SKM-1 (cell line): ENCODE measurements at regions not wholly inside any gene's neighbourhood (a gene's known extent, or its start where the extent isn't known, plus 50 kb on each side); places are given as distances from the start of the nearest gene placed in this dataset.

Source experiments
- DNase-seq: peaks from one replicate; lab custom pipeline; 2025; ENCODE audit not compliant: unreplicated experiment; lab: John Stamatoyannopoulos, UW

GRCh38 chr4:133891011-133891410, 310.6 kb downstream of the PABPC4L start:
- no peak for DNase-seq

- DNase-seq, result no peak
Observed at GRCh38 chr4:133887723-133888122, 313.9 kb downstream of the PABPC4L start.

- no peak for DNase-seq
Observed at GRCh38 chr4:133869486-133869885, 332.1 kb downstream of the PABPC4L start.

GRCh38 chr4:133868856-133869255, 332.7 kb downstream of the PABPC4L start:
- no peak for DNase-seq

- no peak for DNase-seq
Observed at GRCh38 chr4:133866328-133866699, 335.3 kb downstream of the PABPC4L start.

GRCh38 chr4:133865612-133866327, 335.8 kb downstream of the PABPC4L start:
- no peak for DNase-seq

GRCh38 chr4:133863153-133863552, 338.4 kb downstream of the PABPC4L start:
- no peak for DNase-seq

GRCh38 chr4:133856731-133857355, 344.7 kb downstream of the PABPC4L start:
- no peak for DNase-seq

- DNase-seq, result no peak
Observed at GRCh38 chr4:133855001-133855400, 346.6 kb downstream of the PABPC4L start.

GRCh38 chr4:133839326-133839725, 362.3 kb downstream of the PABPC4L start:
- no peak for DNase-seq

- no peak for DNase-seq
Observed at GRCh38 chr4:133823177-133823576, 378.4 kb downstream of the PABPC4L start.

GRCh38 chr4:133812954-133813353, 388.6 kb downstream of the PABPC4L start:
- no peak for DNase-seq

GRCh38 chr4:133812236-133812635, 389.4 kb downstream of the PABPC4L start:
- no peak for DNase-seq

- DNase-seq, result no peak
Observed at GRCh38 chr4:133808151-133808550, 393.4 kb downstream of the PABPC4L start.

GRCh38 chr4:133803341-133803740, 398.2 kb downstream of the PABPC4L start:
- no peak for DNase-seq

- no peak for DNase-seq
Observed at GRCh38 chr4:133802359-133803140, 399.0 kb downstream of the PABPC4L start.

GRCh38 chr4:133801883-133802282, 399.7 kb downstream of the PABPC4L start:
- DNase-seq, result no peak

- DNase-seq, result no peak
Observed at GRCh38 chr4:133800966-133801365, 400.6 kb downstream of the PABPC4L start.

- DNase-seq, result no peak
Observed at GRCh38 chr4:133799717-133800315, 401.8 kb downstream of the PABPC4L start.

- DNase-seq, result no peak
Observed at GRCh38 chr4:133777661-133778060, 423.9 kb downstream of the PABPC4L start.

GRCh38 chr4:133776961-133777360, 424.6 kb downstream of the PABPC4L start:
- DNase-seq, result no peak

GRCh38 chr4:133776503-133776902, 425.1 kb downstream of the PABPC4L start:
- no peak for DNase-seq
